Heart right ventricle (tissue), 16 donors: ENCODE measurements at regions not wholly inside any gene's neighbourhood (a gene's known extent, or its start where the extent isn't known, plus 50 kb on each side); places are given as distances from the start of the nearest gene placed in this dataset.

Source experiments
- ATAC-seq, 8 donors: fragments of 200-7000 bp; cut with Tn5 transposase; one replicate each; pipeline ENCODE4 v1.9.1; 2020; ENCODE audit warnings: mild to moderate bottlenecking in 8 of 8, moderate library complexity in 8 of 8, moderate number of reproducible peaks in 1 of 8
- DNase-seq, 2 donors: peaks; one replicate each; pipeline ENCODE4 v3.0.0-alpha.2; 2020
- H3K27ac ChIP-seq, 10 donors: fragments of 200-600 bp; sonication (generic) in 2 of 10; one replicate each; pipeline versions ENCODE4 v1.5.0 to v1.8.0; 2020 to 2022; ENCODE audit warnings: mild to moderate bottlenecking in 3 of 10
- H3K27me3 ChIP-seq, 7 donors: fragments of 200-600 bp; one replicate each; pipeline ENCODE4 v1.8.0; 2021 to 2022; ENCODE audit warnings: mild to moderate bottlenecking in 2 of 7
- H3K36me3 ChIP-seq, 9 donors: fragments of 200-600 bp; sonication (generic) in 1 of 9; one replicate each; pipeline versions ENCODE4 v1.5.0 to v1.8.0; 2020 to 2022; ENCODE audit warnings: mild to moderate bottlenecking in 2 of 9
- H3K4me1 ChIP-seq, 9 donors: fragments of 200-600 bp; sonication (generic) in 1 of 9; one replicate each; pipeline versions ENCODE4 v1.5.0 to v1.8.0; 2020 to 2022; ENCODE audit warnings: mild to moderate bottlenecking in 4 of 9
- H3K4me3 ChIP-seq, 10 donors: fragments of 200-600 bp; sonication (generic) in 2 of 10; one replicate each; pipeline versions ENCODE4 v1.5.0 to v1.8.0; 2020 to 2022; ENCODE audit warnings: mild to moderate bottlenecking in 7 of 10, moderate library complexity in 2 of 10
- H3K9me3 ChIP-seq, 11 donors: fragments of 200-600 bp in 10 of 11; sonication (generic) in 2 of 11; one replicate each; pipeline versions ENCODE4 v1.5.0 to v1.8.0; 2013 to 2022; ENCODE audit warnings: mild to moderate bottlenecking in 2 of 11, control low read depth in 1 of 11, moderate library complexity in 1 of 11
- WGBS, 2 donors: extraction: QIAGEN DNeasy Blood & Tissue Kit; methylation state at CpG; one replicate each; pipeline ENCODE4 v1.1.7; 2013; ENCODE audit warnings: inconsistent platforms in 1 of 2; 5-methylcytosine and 5-hydroxymethylcytosine counted together
- intact Hi-C, 10 donors: fragments of 100-400 bp; cut with DNase I; formaldehyde crosslinking; loops; one replicate each; pipeline versions ENCODE4 v1.11.1 to v1.14.2; 2022
- TF ChIP-seq, protein P1 (sequence below), 9 donors: fragments of 200-600 bp; sonication (generic) in 2 of 9; IDR thresholded peaks; one replicate each; pipeline versions ENCODE4 v1.5.0 to v1.8.0; 2021 to 2022; ENCODE audit warnings: antibody characterized with exemption in 9 of 9, mild to moderate bottlenecking in 5 of 9, moderate library complexity in 1 of 9
- donor health status: Arrhythmogenic right ventricular cardiomyopathy.
- donor health status: ischemic (EF 13 %, LVEDD 7.1; RV severe dilation, severe dysfunction).
- donor health status: healthy with polysubstance abuse.
- donor health status: DM: no; HTN: yes; CAD: no.
- donor health status: DM: no; HTN: no; CAD: no.
- donor health status: ischemic (EF 25% LVEDD 6.9; RV normal size, moderate dysfunction).
- donor health status: ischemic (EF 25% LVEDD 5.7; RV mildly dilated, moderate dysfunction).
- donor health status: healthy.
- donor health status: DM: yes; HTN: yes; CAD: no.
- donor health status: Ischemic cardiomyopathy.
- donor health status: ischemic (EF 35%, LVEDD 5.7; RV mildly dilated, moderate dysfunction).
- donor health status: nonischemic (EF 11% LVEDD 7.7; RV severe dilation, severe dysfunction).
- donor health status: DM: yes; HTN: yes; CAD: no.
- donor health status: PGD.
- donor health status: ischemic (EF 29% LVEDD 5.4; RV normal size, mild dysfunction).
- donor health status: nonischemic (EF 23%, LVEDD 6.1; RV moderate dilation, normal function).

- H3K4me3 ChIP-seq = no peak overlapping the region
- peaks cover 0 to 15% (median 6%) of the 10 kb centered on the region in 7 donors for H3K27me3 ChIP-seq
- ATAC-seq = no peak
- WGBS, 2 donors = 47 to 62% methylated on average over 7 of the region's 7 CpGs
- DNase-seq = no peak
- TF ChIP-seq, protein P1, sequence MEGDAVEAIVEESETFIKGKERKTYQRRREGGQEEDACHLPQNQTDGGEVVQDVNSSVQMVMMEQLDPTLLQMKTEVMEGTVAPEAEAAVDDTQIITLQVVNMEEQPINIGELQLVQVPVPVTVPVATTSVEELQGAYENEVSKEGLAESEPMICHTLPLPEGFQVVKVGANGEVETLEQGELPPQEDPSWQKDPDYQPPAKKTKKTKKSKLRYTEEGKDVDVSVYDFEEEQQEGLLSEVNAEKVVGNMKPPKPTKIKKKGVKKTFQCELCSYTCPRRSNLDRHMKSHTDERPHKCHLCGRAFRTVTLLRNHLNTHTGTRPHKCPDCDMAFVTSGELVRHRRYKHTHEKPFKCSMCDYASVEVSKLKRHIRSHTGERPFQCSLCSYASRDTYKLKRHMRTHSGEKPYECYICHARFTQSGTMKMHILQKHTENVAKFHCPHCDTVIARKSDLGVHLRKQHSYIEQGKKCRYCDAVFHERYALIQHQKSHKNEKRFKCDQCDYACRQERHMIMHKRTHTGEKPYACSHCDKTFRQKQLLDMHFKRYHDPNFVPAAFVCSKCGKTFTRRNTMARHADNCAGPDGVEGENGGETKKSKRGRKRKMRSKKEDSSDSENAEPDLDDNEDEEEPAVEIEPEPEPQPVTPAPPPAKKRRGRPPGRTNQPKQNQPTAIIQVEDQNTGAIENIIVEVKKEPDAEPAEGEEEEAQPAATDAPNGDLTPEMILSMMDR (IDR thresholded peaks at IDR 0.05) = no peak
- H3K9me3 ChIP-seq = no peaks in the 10 kb centered on the region
- no peak overlapping the region for H3K27ac ChIP-seq
- peaks cover 0 to 5% (median 0%) of the 10 kb centered on the region in 9 donors for H3K4me1 ChIP-seq
- H3K36me3 ChIP-seq = no peaks in the 10 kb centered on the region
- intact Hi-C loops = no loop called here
These were observed 230.0 kb downstream of the ACTR3 start for GRCh38 chr2:114119862-114120261.

DNA sequence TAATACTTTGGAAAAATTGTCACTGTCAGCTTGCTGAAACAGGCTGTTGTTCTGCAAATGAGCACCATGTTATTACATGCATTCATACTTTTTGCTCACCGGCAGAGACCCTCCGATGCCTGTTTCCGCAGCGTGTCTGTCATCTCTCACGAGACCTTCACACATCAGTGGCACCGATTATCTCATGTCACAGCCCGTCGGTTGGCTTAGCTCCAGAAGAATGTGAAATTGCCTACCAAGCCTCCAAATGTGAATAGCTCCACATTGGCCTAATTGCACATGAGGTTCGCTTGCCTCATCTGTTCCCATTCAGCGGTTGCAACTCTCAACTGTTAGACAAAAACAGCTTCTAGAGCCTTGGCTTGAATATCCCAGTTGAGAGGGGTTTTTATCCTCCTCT is 233.0 kb downstream of the ACTR3 start:
- DNase-seq (no peak), ATAC-seq (no peak)
- no peak overlapping the region for H3K27ac ChIP-seq
- H3K4me1 ChIP-seq = peaks cover 0 to 5% (median 0%) of the 10 kb centered on the region in 9 donors
- H3K27me3 ChIP-seq = peaks cover 0 to 15% (median 6%) of the 10 kb centered on the region in 7 donors
- peaks cover 0 to 2% (median 0%) of the 10 kb centered on the region in 11 donors for H3K9me3 ChIP-seq
- H3K4me3 ChIP-seq = no peak overlapping the region
- TF ChIP-seq, protein P1 (IDR thresholded peaks at IDR 0.05) = no peak
- intact Hi-C loops = no loop called here
- WGBS, 2 donors = 25 to 29% methylated on average over 10 of the region's 10 CpGs
- no peaks in the 10 kb centered on the region for H3K36me3 ChIP-seq

DNA sequence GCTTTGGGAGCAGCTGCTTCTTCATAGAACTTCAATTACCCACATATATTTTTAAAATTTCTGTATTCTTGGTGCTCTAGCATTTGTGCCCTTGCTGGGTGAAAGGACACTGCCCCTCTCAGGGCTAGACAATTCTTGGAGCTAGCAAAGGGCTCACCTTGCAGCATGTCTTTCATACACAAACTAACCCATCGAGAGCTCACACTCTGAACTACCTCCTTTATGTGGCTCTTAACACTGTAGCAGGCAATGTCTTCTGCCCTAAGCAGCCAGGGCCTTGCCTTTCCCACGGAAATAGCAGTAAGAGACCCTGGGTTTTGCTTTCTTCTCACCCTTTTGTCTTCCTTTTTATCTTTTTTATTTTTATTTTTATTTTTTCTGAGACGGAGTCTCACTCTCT is 234.0 kb downstream of the ACTR3 start:
- no peak overlapping the region for H3K27ac ChIP-seq
- H3K4me1 ChIP-seq = peaks cover 0 to 5% (median 0%) of the 10 kb centered on the region in 9 donors
- 81% methylated on average over 3 of the region's 3 CpGs for WGBS, 2 donors
- peaks cover 0 to 2% (median 0%) of the 10 kb centered on the region in 11 donors for H3K9me3 ChIP-seq
- TF ChIP-seq, protein P1 (IDR thresholded peaks at IDR 0.05) = no peak
- H3K27me3 ChIP-seq = peaks cover 0 to 15% (median 6%) of the 10 kb centered on the region in 7 donors
- intact Hi-C loops = no loop called here
- H3K36me3 ChIP-seq = no peaks in the 10 kb centered on the region
- DNase-seq (no peak), ATAC-seq (no peak)
- H3K4me3 ChIP-seq = no peak overlapping the region

GRCh38 chr2:114127372-114127771 is 237.5 kb downstream of the ACTR3 start:
- Histone ChIP-seq H3K27ac (no peak overlapping the region), H3K36me3 (no peaks in the 10 kb centered on the region), H3K4me1 (peaks cover 0 to 5% (median 0%) of the 10 kb centered on the region in 9 donors), H3K9me3 (peaks cover 0 to 6% (median 0%) of the 10 kb centered on the region in 11 donors), H3K4me3 (no peak overlapping the region), H3K27me3 (peaks cover 0 to 15% (median 6%) of the 10 kb centered on the region in 7 donors)
- TF ChIP-seq, protein P1 (IDR thresholded peaks at IDR 0.05) = no peak
- WGBS, 2 donors = 57 to 61% methylated on average over 2 of the region's 2 CpGs
- intact Hi-C loops = no loop called here
- DNase-seq (no peak), ATAC-seq (no peak)
